ENCODE measurements at regions not wholly inside any gene's neighbourhood (a gene's known extent, or its start where the extent isn't known, plus 50 kb on each side); places are given as distances from the start of the nearest gene placed in this dataset.

GRCh38 chr21:27477296-27477695 lies 510.4 kb upstream of the ADAMTS5 start:
- Mint-ChIP-seq H3K4me1 (peaks cover 4% of the 10 kb centered on the region), H3K9me3 (peaks cover 0 to 5% of the 10 kb centered on the region in 2 donors), H3K27me3 (no peaks in the 10 kb centered on the region), H3K27ac (no peak overlapping the region), H3K4me3 (no peak overlapping the region)
- DNase-seq (no peak), ATAC-seq (no peak)

GRCh38 chr21:27476696-27477095 lies 509.8 kb upstream of the ADAMTS5 start:
- ATAC-seq (no peak), DNase-seq (no peak)
- H3K27ac Mint-ChIP-seq: no peak overlapping the region
- peaks cover 4% of the 10 kb centered on the region for H3K4me1 Mint-ChIP-seq
- H3K9me3 Mint-ChIP-seq: peaks cover 0 to 5% of the 10 kb centered on the region in 2 donors
- no peaks in the 10 kb centered on the region for H3K27me3 Mint-ChIP-seq
- H3K4me3 Mint-ChIP-seq: no peak overlapping the region

DNA sequence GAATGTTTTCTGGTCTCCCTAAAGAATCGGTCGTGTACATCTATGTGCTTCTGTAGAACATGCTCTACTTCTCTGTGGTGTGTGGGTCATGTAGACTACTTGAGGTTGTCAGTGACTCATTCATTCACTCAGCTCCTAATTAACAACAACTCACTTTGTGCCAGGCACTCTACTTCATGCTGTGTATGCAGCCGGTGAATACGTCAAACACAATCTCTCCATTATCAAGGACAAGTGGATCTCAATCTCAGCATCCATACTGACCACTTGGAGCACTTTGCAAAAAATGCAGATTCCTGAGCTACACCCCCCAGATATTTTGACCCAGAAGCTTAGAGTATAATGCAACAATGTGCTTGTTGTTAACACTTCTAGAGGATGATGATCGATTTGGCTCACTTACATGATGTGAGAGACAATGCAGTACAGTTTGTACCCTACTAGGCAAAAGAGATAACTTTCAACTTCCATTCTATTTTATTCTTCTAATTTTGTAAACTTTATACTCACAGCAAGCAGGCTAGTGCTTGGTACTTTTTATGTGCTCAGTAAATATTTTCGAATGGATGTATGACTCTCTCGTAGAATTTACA lies 508.6 kb upstream of the ADAMTS5 start:
- Mint-ChIP-seq H3K4me1 (no peaks in the 10 kb centered on the region), H3K9me3 (peaks cover 0 to 8% of the 10 kb centered on the region in 2 donors), H3K27ac (peak overlapping the region in 1 of 2 donors; percentile 7), H3K4me3 (no peak overlapping the region), H3K27me3 (no peaks in the 10 kb centered on the region)
- DNase-seq (no peak), ATAC-seq (no peak)

GRCh38 chr21:27467366-27467765 lies 500.5 kb upstream of the ADAMTS5 start:
- Mint-ChIP-seq H3K27me3 (no peaks in the 10 kb centered on the region), H3K4me3 (no peak overlapping the region), H3K4me1 (no peaks in the 10 kb centered on the region), H3K9me3 (peaks cover 0 to 8% of the 10 kb centered on the region in 2 donors), H3K27ac (no peak overlapping the region)
- DNase-seq: no peak
- no peak for ATAC-seq

GRCh38 chr21:27466140-27466539 lies 499.3 kb upstream of the ADAMTS5 start:
- Mint-ChIP-seq H3K4me3 (no peak overlapping the region), H3K9me3 (no peaks in the 10 kb centered on the region), H3K4me1 (no peaks in the 10 kb centered on the region), H3K27ac (no peak overlapping the region), H3K27me3 (no peaks in the 10 kb centered on the region)
- no peak for DNase-seq
- ATAC-seq: no peak

DNA sequence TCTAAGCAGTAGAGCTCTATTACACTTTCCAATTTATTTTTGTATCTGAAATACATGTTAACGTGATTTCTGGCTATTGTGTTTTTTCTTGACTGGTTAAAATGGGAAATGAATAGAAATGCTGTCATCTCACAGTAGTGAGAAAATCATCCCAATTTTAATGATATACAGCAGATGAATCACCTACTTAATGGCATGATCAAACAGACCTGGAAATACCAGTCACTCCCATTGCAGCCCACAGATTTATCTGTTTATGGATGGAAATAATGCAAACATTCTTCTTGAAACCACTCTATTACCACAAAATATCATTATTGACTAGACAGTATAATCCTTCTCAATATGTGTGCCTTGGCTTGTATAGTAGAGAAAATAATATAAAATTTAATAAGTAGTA lies 497.8 kb upstream of the ADAMTS5 start:
- no peak overlapping the region for H3K4me3 Mint-ChIP-seq
- H3K4me1 Mint-ChIP-seq: no peaks in the 10 kb centered on the region
- DNase-seq (no peak), ATAC-seq (no peak)
- no peak overlapping the region for H3K27ac Mint-ChIP-seq
- H3K27me3 Mint-ChIP-seq: no peaks in the 10 kb centered on the region
- no peaks in the 10 kb centered on the region for H3K9me3 Mint-ChIP-seq

- H3K27me3 Mint-ChIP-seq: no peaks in the 10 kb centered on the region
- H3K9me3 Mint-ChIP-seq: no peaks in the 10 kb centered on the region
- ATAC-seq: no peak
- H3K27ac Mint-ChIP-seq: no peak overlapping the region
- no peak overlapping the region for H3K4me3 Mint-ChIP-seq
- H3K4me1 Mint-ChIP-seq: no peaks in the 10 kb centered on the region
- DNase-seq: no peak
Observed at GRCh38 chr21:27462726-27463125, 495.8 kb upstream of the ADAMTS5 start.

DNA sequence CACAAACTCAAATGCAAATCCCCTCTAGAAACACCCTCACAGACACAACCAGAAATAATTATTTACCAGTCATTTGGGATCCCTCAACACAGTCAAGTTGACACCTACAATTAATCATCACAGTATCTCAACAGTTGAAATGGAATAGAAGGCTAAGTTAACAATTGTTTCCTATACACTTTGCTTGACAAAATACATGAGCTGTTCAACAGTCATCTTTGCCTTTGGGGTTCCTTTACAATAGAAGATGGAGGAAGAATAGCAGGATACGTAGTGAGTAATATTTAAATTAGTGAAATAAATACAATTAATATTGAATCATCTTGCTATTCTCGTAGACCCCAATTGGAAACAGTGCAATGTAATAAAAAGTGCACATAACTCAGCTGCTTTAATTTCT lies 487.3 kb upstream of the ADAMTS5 start:
- no peak for ATAC-seq
- no peak for DNase-seq
- H3K27ac Mint-ChIP-seq: no peak overlapping the region
- no peak overlapping the region for H3K4me3 Mint-ChIP-seq
- H3K27me3 Mint-ChIP-seq: no peaks in the 10 kb centered on the region
- no peaks in the 10 kb centered on the region for H3K4me1 Mint-ChIP-seq
- peaks cover 0 to 5% of the 10 kb centered on the region in 2 donors for H3K9me3 Mint-ChIP-seq

DNA sequence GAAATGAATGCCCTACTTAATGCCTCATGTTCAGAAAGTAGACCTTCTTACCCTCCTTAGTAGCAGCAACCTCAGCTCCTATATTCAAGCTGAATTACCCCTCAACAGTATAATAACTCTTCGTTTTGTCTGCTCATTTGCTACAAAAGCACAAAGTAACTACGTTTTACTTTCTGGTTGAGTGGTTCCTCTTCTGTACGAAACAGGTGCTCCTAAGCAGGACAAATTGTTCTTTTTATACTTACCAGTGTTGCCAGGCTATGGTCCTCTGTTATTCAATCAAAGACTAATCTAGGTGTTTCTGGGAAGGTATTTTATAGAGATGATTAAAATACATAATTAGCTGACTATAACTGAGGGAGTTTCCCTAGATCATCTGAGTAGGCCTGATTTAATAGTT lies 484.2 kb upstream of the ADAMTS5 start:
- no peaks in the 10 kb centered on the region for H3K4me1 Mint-ChIP-seq
- no peak for DNase-seq
- no peak for ATAC-seq
- peaks cover 10 to 13% of the 10 kb centered on the region in 2 donors for H3K9me3 Mint-ChIP-seq
- no peak overlapping the region for H3K27ac Mint-ChIP-seq
- H3K4me3 Mint-ChIP-seq: no peak overlapping the region
- no peaks in the 10 kb centered on the region for H3K27me3 Mint-ChIP-seq

DNA sequence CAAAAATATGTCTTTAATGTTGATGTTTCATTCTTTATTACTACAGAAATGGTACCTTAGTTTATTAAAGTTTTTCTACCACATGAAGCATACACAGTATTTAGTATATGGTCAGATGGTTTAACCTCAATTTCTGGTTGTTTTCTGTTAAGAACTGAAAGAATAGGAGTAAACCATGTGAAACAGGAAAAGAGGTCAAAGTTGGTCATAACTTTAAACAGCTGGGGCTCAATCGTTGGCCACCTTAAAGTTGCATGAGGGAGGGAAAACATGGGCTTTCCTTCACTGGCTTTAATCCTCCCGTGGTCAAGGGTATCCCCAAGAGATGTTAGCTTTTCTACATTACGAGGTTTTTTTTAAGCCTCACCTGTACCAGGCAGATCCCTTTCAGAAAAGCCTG lies 483.3 kb upstream of the ADAMTS5 start:
- Mint-ChIP-seq H3K4me1 (no peaks in the 10 kb centered on the region), H3K9me3 (peaks cover 12 to 22% of the 10 kb centered on the region in 2 donors), H3K27ac (no peak overlapping the region), H3K27me3 (no peaks in the 10 kb centered on the region), H3K4me3 (no peak overlapping the region)
- ATAC-seq: no peak
- no peak for DNase-seq

DNA sequence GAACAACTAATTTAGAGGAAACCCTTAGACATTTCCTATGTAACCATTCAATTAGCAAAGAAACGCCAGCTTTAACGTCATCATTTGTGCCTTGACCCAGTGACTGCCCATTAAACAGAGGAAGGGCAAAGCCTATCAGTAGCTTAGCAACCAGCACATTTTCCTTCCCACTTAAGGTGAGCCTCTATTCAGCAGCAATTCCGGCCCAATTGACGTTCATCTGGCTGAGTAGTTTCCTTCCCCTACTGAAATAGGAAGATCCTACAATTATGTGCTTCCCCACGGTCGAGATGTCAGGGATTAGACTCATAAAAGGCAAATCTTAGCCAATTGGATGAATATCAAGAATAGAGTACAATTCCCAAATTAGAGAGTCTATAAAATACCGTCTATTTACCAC lies 482.1 kb upstream of the ADAMTS5 start:
- no peak overlapping the region for H3K27ac Mint-ChIP-seq
- H3K4me1 Mint-ChIP-seq: no peaks in the 10 kb centered on the region
- DNase-seq (no peak), ATAC-seq (no peak)
- H3K4me3 Mint-ChIP-seq: no peak overlapping the region
- no peaks in the 10 kb centered on the region for H3K27me3 Mint-ChIP-seq
- peaks cover 14 to 25% of the 10 kb centered on the region in 2 donors for H3K9me3 Mint-ChIP-seq

DNA sequence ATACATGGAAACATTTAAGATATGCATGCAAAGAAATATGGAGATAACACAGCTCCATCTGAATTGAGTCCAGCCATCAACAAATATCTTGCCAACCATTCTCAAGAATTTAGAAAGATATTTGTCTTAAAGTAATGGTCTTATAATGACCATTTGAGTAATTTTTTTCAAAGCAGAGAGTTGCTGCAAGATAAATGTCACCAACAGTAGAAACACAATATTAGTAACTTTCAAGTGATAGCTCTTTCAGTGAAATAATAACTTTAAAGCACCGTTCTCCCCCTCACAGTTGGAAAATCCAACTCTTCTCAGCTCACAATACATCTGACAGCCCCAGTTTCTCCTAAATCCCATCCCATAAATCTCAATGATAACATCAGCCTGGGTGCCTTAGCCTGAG lies 481.0 kb upstream of the ADAMTS5 start:
- no peak for ATAC-seq
- no peak overlapping the region for H3K27ac Mint-ChIP-seq
- no peak overlapping the region for H3K4me3 Mint-ChIP-seq
- H3K27me3 Mint-ChIP-seq: no peaks in the 10 kb centered on the region
- peaks cover 14 to 33% of the 10 kb centered on the region in 2 donors for H3K9me3 Mint-ChIP-seq
- H3K4me1 Mint-ChIP-seq: no peaks in the 10 kb centered on the region
- no peak for DNase-seq

GRCh38 chr21:27429710-27430341 lies 462.9 kb upstream of the ADAMTS5 start:
- H3K27me3 Mint-ChIP-seq: no peaks in the 10 kb centered on the region
- ATAC-seq (no peak), DNase-seq (no peak)
- H3K27ac Mint-ChIP-seq: no peak overlapping the region
- peaks cover 3 to 11% of the 10 kb centered on the region in 2 donors for H3K9me3 Mint-ChIP-seq
- H3K4me3 Mint-ChIP-seq: no peak overlapping the region
- H3K4me1 Mint-ChIP-seq: no peaks in the 10 kb centered on the region

- Mint-ChIP-seq H3K4me1 (no peaks in the 10 kb centered on the region), H3K27ac (no peak overlapping the region), H3K27me3 (no peaks in the 10 kb centered on the region), H3K4me3 (no peak overlapping the region), H3K9me3 (peaks cover 0 to 2% of the 10 kb centered on the region in 2 donors)
- DNase-seq: no peak
- no peak for ATAC-seq
Observed at GRCh38 chr21:27426196-27426595, 459.3 kb upstream of the ADAMTS5 start.

GRCh38 chr21:27425574-27425973 lies 458.7 kb upstream of the ADAMTS5 start:
- DNase-seq (no peak), ATAC-seq (no peak)
- H3K27ac Mint-ChIP-seq: no peak overlapping the region
- no peak overlapping the region for H3K4me3 Mint-ChIP-seq
- H3K27me3 Mint-ChIP-seq: no peaks in the 10 kb centered on the region
- no peaks in the 10 kb centered on the region for H3K9me3 Mint-ChIP-seq
- no peaks in the 10 kb centered on the region for H3K4me1 Mint-ChIP-seq

DNA sequence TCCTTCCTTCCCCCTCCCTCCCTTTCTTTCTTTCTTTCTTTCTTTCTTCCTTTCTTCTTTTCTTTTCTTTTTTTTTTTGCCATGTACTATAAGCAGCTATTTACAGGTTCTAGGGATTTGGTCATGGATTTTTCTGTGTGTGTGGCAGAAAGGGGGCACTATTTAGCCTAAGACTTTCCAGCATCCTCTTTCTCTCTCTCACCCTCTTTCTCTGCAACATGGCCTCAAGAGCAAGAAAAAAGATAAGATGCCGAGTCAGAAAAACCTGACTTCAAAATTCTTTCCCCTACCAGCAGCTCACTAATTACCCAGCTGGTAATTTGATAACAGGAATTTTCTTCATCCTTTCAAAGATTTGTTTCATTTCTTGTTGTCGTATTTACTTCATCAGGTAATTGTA lies 458.3 kb upstream of the ADAMTS5 start:
- Mint-ChIP-seq H3K9me3 (no peaks in the 10 kb centered on the region), H3K27me3 (no peaks in the 10 kb centered on the region), H3K4me1 (no peaks in the 10 kb centered on the region), H3K27ac (no peak overlapping the region), H3K4me3 (no peak overlapping the region)
- DNase-seq: no peak
- ATAC-seq: no peak

DNA sequence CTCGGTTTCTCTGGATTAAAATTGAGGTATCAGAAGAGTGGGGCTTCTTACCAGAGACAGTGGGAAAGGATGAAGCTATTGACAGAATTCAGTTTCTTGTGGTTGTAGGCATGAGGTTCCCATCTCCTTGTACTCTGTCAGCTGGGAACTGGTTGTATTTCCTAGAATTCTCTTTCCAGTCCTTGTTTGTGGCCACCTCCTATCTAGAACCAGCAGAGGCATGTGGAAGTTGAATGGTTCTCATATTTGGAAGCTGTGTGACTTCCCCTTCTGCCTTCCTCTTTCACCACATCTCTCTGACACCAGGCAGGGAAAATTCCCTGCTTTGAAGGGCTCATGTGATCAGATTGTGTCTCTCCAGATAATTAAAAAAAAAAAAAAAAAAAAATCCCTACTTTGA lies 457.7 kb upstream of the ADAMTS5 start:
- H3K27ac Mint-ChIP-seq: no peak overlapping the region

More for the DNA sequence above, 457.7 kb upstream of the ADAMTS5 start:
- H3K27me3 Mint-ChIP-seq: no peaks in the 10 kb centered on the region
- H3K4me1 Mint-ChIP-seq: no peaks in the 10 kb centered on the region
- H3K9me3 Mint-ChIP-seq: no peaks in the 10 kb centered on the region
- no peak overlapping the region for H3K4me3 Mint-ChIP-seq
- DNase-seq (no peak), ATAC-seq (no peak)
